GM19239 (cell line): ENCODE measurements at regions not wholly inside any gene's neighbourhood (a gene's known extent, or its start where the extent isn't known, plus 50 kb on each side); places are given as distances from the start of the nearest gene placed in this dataset.
"Not testable (repeated sequence)": the region's sequence is repeated elsewhere in the genome, so short reads cannot be mapped to it uniquely, and the experiment has no call there.

Source experiments
- DNase-seq: peaks from one replicate; pipeline ENCODE4 v3.0.0; 2011; ENCODE audit warnings: low spot score; ENCODE audit not compliant: insufficient read length
- FAIRE-seq: peaks from 2 replicates; lab custom pipeline; 2011; peaks lifted over from hg19 to GRCh38; lab: Jason Lieb, UNC

DNA sequence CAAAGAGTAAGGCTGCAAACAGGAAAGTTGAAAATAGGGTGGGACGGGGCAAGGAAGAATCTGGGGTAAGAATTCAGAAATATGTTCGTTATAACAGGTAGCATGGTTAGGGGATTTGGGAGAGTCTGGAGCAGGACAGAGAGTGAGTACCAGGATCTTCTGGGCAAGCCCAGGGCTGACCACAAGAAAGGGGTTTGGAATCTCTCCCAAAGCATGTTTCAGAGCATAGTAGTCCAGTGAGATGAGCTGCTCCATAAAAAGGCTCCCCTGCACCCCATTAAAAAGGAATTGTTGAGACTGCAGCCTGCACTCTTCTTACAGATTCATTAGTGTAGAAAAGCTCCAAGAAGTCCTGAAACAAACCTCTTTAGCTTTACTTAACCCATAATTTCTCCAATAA, 291.1 kb downstream of the MTX2 start:
- FAIRE-seq (no peak), DNase-seq (no peak)

DNA sequence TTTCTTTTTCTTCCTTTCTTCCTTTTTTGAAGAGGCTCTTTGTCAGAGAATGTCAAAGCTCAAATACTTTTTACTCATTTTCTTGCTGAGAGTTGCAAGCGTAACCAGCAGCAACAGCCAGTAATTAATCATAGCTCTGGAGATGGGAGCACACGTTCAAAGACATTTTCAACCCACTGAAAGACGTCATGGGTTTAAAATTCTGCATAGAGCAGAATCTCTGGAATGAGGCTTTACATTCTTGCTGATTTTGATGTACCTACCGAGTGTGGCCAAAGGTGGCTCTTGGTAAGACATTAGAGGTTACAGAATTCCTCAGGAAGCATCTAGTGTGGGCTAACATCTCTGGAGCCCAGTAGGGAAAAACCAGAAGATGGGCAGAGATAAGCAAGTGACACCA, 292.5 kb downstream of the MTX2 start:
- FAIRE-seq = no peak
- DNase-seq = no peak

DNA sequence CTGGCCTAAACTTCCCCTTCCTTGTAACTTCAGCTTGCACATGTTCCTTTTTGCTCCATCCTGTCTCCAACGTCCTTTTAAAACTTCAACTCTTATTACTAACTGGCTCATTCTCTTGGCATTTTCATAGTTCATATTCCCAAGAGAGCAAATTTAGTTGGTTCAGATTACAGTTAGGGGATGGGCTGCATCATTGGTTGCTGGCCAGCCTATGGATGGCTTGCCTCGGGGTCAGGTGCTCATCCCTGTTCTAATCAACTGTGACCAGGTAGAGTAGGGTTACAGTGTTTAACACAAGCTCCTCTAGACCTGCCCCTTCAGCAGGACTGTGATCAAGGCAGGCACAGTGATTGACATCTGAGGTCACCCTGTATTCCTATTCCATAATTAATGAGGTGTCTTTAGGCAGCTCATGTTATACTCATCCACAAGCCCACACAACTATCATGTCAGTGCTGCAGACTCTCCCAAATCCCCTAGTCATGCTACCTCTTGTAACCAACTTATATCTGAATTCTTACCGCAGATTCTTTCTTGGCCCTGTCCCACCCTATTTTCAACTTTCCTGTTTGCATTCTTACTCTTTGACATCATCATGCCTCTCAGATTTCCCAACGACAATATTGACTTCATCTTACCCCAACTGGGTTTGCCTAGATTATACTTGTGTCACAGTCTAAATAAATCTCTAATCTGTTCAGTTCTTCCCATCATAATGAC, 293.3 kb downstream of the MTX2 start:
- FAIRE-seq = no peak
- DNase-seq = no peak

DNA sequence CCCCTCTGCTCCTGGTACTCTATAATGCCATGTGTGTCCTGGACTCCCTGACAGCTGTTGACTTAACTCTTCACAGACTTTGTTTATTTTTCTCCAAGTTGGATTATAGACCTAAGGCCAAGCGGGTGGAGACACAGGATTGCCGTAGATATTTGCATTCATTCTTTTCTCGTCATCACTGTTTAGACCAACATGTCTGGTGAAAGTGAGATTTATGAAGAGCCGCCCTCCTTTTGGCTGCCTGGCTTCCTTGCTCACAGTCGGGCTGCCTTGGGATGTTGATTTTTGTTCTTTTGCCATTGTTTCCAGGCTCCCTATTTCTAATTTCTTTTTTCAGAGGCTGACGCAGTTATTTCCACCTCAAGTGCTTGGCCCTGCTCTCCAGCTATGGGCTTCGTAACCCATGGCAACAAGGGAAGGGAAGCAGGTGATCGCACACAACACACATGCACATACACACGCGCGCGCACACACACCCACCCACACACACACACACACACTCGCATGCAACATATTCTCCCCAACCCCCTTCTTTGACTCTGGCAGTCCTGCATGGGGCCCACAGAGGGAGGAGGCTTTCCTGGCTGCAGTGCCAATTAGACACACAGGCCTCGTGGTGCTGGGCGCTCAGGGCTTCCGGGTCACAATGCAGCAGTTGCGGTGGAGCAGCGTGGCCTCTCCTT, 296.5 kb downstream of the MTX2 start:
- FAIRE-seq (no peak), DNase-seq (no peak)

DNA sequence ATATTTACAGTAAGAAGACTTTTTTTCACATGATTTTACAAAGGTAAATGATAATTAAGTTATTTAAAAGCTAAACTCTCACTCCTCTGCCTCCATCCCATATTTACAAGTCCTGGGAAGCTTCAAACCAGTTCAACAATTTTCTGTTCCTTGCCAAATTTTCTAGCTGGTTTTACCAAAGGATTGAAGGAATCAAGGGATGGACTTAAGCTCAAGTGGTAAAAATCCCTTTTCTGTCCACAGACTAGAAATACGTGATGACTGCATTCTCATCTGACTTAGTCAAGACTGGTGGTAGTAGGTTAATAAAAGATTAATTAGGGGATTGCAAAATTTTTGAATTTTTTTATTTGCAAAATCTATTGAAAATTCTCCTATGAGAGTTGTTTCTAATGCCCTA, 297.3 kb downstream of the MTX2 start:
- FAIRE-seq = no peak

DNA sequence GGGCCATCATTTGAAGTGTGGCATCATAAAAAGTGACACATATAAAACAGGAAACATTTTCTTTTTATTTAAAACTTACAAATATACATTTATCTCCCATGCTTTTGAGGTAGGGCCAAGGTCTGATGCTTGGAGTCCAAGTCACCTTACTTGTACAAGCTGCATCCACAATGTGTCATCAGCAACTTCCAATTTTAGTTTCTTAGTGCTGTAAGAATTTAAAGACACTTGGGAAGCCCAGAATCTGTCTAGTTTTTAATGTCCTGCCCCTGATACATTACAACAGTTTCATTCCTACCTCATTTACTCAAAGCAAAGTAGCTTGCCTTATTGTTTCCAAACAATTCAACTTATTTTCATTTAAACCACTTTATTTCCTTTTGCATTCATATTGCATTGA, 297.7 kb downstream of the MTX2 start:
- FAIRE-seq (no peak), DNase-seq (no peak)

More for the DNA sequence above, 297.3 kb downstream of the MTX2 start:
- no peak for DNase-seq

DNA sequence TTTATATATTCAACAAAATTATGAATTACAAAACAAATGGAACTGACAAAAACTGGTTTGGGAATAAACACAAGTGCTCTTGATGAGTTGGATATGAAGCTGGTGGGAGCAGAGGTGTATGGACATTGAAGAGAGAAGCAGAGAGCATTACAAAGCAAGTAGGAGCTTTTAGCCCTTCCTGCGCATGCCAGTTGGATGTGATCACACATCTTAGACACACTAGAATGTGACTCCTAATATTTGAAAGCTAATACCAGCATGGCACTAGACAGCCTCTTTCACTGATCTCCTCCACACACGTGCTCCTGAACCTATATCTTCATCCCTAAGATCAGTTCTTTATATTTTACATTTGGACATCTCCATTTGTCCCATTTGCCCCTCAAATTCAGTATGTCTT, 298.1 kb downstream of the MTX2 start:
- DNase-seq (no peak), FAIRE-seq (no peak)

DNA sequence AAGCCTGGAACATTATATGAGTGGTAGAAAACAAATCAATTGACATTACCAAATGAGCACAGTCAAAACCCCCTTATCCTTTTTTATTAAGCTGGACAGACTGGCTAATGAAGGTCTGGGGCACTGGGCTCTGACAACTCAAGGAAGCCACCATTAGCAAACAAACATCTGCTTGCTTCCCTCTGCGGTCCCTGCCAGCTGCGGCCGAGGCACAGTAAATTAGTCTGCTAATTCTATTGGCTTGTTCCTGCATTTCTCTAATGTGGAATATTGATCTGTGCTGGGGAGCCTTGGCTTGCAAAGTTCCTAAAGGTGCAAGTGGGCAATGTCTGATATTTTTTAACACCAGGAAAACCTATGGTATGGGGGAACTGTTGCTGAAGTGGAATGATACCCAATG, 300.3 kb downstream of the MTX2 start:
- FAIRE-seq = no peak
- no peak for DNase-seq

DNA sequence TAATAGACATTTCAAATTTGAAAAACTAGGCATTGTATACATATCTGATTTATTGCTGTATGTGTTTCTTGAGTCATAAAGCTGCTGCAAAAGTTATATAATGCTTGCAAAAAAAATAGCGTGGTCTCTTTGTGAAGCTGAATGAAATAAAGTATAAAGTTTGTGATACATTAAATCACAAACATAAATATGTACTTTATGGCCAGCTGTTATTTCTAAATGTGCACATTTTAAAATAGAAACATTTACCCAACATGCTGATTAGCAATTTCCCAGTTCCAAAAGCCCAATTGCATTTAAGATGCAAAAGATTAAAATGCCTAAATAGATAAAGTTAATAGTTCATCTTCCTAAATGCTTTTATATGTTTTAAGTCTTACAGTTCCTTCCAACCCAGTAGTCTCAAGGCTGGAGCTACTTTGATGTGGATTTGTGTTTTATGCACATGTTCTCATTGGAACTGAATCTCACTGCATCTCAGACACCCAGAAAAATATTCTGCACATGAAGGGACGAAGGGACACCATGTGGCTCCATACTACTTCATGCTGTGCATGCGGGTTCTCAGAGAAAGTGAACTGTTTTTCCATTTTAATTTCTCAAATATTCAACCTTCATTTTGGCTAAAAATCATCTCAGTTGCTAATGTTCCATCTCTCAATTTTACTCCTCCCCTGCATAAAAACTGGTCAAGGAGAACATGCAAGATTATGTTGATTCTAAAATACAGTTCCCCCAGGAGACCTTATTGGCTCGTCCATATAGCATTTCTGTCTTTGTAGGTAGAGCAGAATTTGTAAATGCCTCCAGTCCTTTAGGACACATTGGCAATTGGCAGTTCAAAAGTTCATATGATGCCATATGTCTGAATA, 304.6 kb downstream of the MTX2 start:
- DNase-seq (no peak), FAIRE-seq (no peak)

DNA sequence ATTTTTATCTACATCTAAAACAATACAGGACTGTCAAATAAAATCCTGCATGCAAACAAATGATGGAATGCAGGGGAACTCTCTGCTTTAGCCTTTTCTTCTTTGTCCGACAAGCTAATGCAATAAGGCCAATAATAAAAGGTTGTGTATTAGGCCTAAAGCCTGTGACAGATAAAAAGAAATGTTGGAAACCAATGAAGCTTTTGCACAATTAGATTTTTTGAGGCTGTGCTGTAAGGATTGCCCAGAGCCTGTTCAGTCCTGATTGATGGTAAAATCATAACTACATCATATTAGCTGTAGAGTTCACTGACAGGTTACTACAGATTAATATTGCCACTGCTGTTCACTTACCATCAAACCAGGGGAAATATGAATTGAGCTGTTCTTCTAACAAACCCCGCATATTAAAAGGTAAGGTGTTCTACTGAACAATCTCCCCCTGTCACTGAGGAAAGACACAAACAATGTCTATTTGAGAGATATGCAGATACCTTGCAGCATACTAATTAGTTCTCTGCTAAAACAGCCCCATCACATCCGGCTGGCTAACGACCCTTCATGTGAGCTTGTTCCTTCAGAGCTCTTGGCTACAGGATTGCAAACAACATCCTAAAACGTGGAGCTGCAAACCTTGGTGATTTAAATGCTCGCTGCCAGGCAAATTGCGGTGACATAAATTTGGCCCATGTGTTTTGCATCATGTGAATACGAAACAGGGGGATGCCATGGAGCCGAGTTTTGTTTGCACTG, 305.4 kb downstream of the MTX2 start:
- DNase-seq (no peak), FAIRE-seq (no peak)

DNA sequence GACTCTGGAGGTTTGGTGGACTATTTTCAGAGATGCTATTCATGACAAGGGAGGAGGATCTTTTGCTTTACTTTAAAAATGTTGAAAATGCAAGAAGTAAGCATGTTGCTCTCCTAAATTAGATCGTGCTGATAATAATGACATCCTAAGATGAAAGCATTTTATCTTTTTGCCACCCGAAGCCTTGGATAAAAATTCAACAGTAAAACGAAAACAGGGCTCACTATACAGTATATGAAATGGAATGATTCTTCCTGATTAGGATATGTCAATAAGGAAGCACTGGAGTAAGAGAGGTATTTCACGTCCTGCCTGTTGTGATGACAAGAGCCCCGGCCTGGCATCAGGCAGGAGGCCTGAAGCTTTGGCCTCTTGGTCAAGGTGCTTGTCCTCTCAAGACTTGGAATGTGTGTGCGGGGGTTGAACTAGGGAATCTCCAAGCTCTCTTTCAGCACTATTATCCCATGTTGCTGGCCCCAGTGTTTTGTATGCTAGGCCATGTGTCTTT, 306.0 kb downstream of the MTX2 start:
- DNase-seq = no peak
- no peak for FAIRE-seq

DNA sequence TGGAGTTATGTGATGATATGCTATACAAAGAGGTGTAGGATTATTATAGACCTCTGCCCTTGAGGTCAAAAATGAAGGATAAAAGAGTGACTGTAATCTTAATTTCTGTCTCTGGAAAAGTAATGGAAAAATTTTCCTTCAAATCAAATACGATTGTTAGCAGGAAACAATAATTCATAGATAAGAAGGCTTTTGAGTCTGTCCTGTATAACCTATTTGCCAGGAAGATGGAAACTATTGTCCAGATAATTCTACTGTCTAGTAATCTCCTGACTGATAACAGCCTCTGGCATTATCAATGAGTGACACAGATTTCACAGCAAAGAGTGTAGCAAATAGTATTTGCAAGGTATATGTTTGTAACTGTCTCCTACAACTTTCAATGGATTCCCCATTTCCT, 307.8 kb downstream of the MTX2 start:
- DNase-seq (no peak), FAIRE-seq (no peak)

DNA sequence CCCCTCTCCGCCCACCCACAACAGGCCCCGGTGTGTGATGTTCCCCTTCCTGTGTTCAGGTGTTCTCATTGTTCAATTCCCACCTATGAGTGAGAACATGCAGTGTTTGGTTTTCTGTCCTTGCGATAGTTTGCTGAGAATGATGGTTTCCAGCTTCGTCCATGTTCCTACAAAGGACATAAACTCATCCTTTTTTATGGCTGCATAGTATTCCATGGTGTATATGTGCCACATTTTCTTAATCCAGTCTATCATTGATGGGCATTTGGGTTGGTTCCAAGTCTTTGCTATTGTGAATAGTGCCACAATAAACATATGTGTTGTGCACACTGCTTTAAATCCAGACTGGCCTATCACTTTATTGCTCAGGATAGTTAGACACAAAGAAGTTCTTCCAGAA, 309.1 kb downstream of the MTX2 start:
- FAIRE-seq, DNase-seq: not testable (repeated sequence)

DNA sequence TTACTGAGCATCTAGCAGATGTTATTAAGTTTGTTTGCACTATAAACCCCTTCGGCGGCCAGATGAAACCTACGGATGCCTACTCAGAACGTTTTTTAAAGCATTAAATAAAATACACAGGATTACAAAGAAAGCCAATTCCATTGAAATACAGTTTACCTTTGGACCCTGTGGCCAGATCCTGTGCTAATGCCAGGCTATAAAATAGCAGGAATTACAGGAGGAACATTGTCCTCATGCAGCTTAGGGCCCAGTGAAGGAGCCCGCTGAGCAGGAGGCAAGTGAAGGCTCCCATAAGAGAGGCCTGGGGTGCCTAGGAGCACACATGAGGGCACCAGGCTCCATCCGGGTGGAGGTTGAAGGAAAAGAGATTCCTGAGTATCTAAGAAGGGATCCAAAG, 310.4 kb downstream of the MTX2 start:
- FAIRE-seq (no peak), DNase-seq (no peak)

DNA sequence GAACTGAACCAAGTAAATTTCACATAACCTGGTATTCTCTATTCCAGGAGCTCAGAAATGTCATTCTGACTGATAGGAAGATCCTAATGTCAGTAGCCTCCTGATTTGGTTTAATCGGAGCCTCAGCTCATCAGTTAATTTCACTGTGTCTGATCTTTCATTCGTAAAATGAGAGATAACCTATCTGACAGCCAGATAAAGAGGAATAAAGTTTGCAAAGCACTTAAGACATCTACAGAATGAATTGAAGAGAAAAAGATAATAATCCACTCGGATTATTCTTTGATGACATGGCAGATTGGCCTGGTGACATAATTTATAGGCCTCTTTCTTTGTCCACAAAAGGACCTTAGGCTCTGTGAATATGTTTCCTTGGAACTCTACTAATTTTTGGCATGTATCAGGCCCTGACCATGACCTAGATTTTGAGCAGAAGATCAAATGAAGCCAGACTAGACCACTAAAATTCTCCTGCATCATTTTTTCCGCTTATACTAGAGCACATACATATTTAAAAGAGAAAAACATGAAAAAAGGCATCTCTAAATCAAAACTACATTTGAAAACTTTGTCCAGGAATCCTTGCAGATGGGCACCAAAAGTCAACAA, 312.4 kb downstream of the MTX2 start:
- DNase-seq (no peak), FAIRE-seq (no peak)

DNA sequence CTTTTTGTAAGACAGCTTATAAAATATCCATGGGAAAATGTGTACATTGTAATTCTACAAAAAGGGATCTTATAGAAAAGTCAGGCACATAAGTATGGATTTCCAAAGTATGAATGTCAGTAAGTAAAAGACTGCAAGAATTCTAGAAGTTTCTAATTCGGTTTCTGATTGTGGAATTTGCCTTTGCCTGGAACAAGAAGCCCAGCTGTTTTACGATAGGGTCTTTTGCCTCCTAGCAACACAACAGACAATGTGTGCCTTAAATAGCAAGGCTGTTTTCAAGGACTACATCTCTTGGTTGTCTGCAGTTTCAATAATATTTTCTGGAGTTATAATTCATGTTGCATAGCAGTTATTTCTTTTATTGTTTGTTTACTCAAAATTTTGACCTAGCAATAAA, 312.9 kb downstream of the MTX2 start:
- FAIRE-seq (no peak), DNase-seq (no peak)

DNA sequence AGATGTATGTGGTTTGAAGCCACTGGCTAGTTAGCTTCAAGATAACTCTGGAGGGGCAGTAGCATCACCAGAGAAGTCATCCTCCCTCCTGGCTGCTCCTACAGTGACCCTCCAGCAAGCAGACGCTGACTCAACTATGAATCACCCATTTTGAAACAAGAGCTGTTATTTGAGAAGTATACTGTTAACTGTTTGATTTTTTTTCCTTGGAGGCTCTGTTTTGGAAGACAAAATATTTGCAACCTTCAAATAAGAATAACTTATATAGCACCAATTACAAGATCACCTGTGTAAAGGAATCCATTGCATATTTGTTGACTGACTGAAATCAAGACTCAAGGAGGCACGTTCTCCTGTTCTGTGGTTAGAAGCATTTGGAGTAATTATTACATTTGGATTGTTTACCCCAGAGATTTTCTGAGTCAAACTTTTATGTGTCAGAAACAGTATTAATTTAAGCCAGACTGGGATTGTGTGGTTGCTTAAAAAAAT, 313.8 kb downstream of the MTX2 start:
- FAIRE-seq (no peak), DNase-seq (no peak)

DNA sequence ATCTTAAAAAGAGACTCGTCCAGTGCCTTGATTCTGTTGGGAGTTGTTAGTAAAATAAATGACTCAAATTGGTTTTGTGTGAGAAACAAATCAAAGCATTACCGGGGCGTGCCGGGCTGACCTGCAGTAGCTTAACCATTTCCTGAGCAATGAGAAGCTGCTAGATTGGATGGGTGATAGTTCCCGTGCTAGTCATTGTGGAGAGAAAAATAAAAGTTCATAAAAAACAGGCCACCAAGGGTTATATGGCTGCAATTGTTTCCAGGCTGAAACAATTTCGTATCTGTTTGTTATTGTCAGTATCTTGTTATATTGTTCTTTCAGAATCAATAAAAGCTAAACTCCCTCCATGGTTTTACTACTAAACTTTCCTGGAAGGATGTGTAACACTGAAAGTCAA, 314.4 kb downstream of the MTX2 start:
- FAIRE-seq = no peak
- no peak for DNase-seq

DNA sequence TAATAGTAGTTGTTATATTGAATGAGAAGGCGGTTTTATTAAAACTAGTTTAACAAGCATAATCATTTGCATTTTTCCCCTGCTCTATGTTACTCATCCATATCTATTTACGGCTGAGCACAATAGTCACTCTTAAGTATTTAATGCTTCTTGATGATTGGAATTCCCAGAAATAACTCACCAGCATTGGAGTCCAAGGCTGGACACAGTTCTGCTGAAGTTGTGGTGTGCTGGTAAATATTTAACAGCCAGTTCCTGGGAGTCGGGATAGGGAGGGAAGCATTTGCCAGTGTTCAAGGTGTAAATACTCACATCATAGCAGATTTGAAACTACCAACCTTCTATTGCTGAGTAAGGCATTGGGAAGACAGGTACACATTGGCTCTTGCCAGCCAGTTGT, 315.1 kb downstream of the MTX2 start:
- DNase-seq (no peak), FAIRE-seq (no peak)

DNA sequence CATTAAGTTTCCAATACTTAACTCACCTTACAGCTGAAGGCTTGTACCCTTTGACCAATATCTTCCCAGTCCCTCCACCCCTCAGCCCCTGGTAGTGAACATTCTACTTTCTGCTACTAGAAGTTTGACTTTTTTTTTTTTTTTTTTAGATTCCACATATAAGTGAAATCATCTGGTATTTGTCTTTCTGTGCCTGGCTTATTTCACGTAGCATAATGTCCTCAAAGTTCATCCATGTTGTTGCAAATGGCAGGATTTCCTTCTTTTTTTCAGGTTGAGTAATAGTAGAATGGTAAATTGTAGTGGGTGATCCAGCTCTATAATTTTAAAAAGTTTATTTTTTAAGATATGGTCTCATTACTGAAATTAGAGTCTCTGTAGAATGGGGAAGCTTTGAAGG, 316.0 kb downstream of the MTX2 start:
- DNase-seq = no peak
- no peak for FAIRE-seq
